Type B pancreatic cell (in vitro differentiated cells): ENCODE measurements at regions not wholly inside any gene's neighbourhood (a gene's known extent, or its start where the extent isn't known, plus 50 kb on each side); places are given as distances from the start of the nearest gene placed in this dataset.

ENCODE experiments used
- DNase-seq: peaks from one replicate; pipeline ENCODE4 v3.0.0; 2021; ENCODE audit warnings: mixed read lengths; ENCODE audit not compliant: unreplicated experiment; ENCODE audit errors: extremely low spot score
- H3K27ac Mint-ChIP-seq: 2 replicates; pipeline ENCODE4 v1.8.0; 2021; ENCODE audit warnings: mild to moderate bottlenecking, mixed read lengths
- H3K27me3 Mint-ChIP-seq: 2 replicates; pipeline ENCODE4 v1.8.0; 2021; ENCODE audit warnings: mixed read lengths
- H3K36me3 Mint-ChIP-seq: 2 replicates; pipeline ENCODE4 v1.8.0; 2021; ENCODE audit warnings: mixed read lengths
- H3K4me1 Mint-ChIP-seq: one replicate; pipeline ENCODE4 v1.8.0; 2021; ENCODE audit warnings: mixed read lengths; ENCODE audit not compliant: unreplicated experiment
- H3K4me3 Mint-ChIP-seq: 2 replicates; pipeline ENCODE4 v1.8.0; 2021; ENCODE audit warnings: mild to moderate bottlenecking, mixed read lengths
- H3K9me3 Mint-ChIP-seq: 2 replicates; pipeline ENCODE4 v1.8.0; 2021; ENCODE audit warnings: mixed read lengths
- CTCF ChIP-seq: fragments of 200-600 bp; sonication (generic); conservative IDR thresholded peaks from 2 replicates; pipeline ENCODE4 v1.5.0; 2021; ENCODE audit warnings: antibody characterized with exemption, mild to moderate bottlenecking

GRCh38 chr15:35229085-35229484 lies 144.0 kb upstream of the NANOGP8 start:
- Mint-ChIP-seq H3K27me3 (no peaks in the 10 kb centered on the region), H3K4me1 (no peaks in the 10 kb centered on the region), H3K27ac (no peak overlapping the region), H3K4me3 (no peak overlapping the region), H3K36me3 (peaks cover 4% of the 10 kb centered on the region), H3K9me3 (peaks cover 7% of the 10 kb centered on the region)
- no peak for DNase-seq
- TF ChIP-seq CTCF, result no peak

GRCh38 chr15:35218215-35218614 lies 133.1 kb upstream of the NANOGP8 start:
- H3K9me3 Mint-ChIP-seq, result no peaks in the 10 kb centered on the region
- no peaks in the 10 kb centered on the region for H3K36me3 Mint-ChIP-seq
- H3K4me1 Mint-ChIP-seq, result peaks cover 5% of the 10 kb centered on the region
- no peak for TF ChIP-seq CTCF
- no peak for DNase-seq
- H3K4me3 Mint-ChIP-seq, result no peak overlapping the region
- no peaks in the 10 kb centered on the region for H3K27me3 Mint-ChIP-seq
- no peak overlapping the region for H3K27ac Mint-ChIP-seq

GRCh38 chr15:35215093-35215492 lies 130.0 kb upstream of the NANOGP8 start:
- no peaks in the 10 kb centered on the region for H3K36me3 Mint-ChIP-seq
- no peak for TF ChIP-seq CTCF
- H3K27me3 Mint-ChIP-seq, result no peaks in the 10 kb centered on the region
- H3K27ac Mint-ChIP-seq, result no peak overlapping the region
- H3K4me1 Mint-ChIP-seq, result peaks cover 5% of the 10 kb centered on the region
- no peak for DNase-seq
- H3K9me3 Mint-ChIP-seq, result no peaks in the 10 kb centered on the region
- no peak overlapping the region for H3K4me3 Mint-ChIP-seq

GRCh38 chr15:35211240-35211902 lies 126.3 kb upstream of the NANOGP8 start:
- no peak for DNase-seq
- H3K27ac Mint-ChIP-seq, result no peak overlapping the region
- H3K27me3 Mint-ChIP-seq, result no peaks in the 10 kb centered on the region
- H3K9me3 Mint-ChIP-seq, result no peaks in the 10 kb centered on the region
- TF ChIP-seq CTCF, result no peak
- no peak overlapping the region for H3K4me3 Mint-ChIP-seq
- H3K36me3 Mint-ChIP-seq, result no peaks in the 10 kb centered on the region
- H3K4me1 Mint-ChIP-seq, result no peaks in the 10 kb centered on the region

- Mint-ChIP-seq H3K4me3 (no peak overlapping the region), H3K27ac (no peak overlapping the region), H3K27me3 (no peaks in the 10 kb centered on the region), H3K4me1 (no peaks in the 10 kb centered on the region), H3K9me3 (no peaks in the 10 kb centered on the region), H3K36me3 (no peaks in the 10 kb centered on the region)
- no peak for TF ChIP-seq CTCF
- no peak for DNase-seq
These were observed 125.3 kb upstream of the NANOGP8 start for GRCh38 chr15:35210370-35210769.

- Mint-ChIP-seq H3K27ac (no peak overlapping the region), H3K27me3 (no peaks in the 10 kb centered on the region), H3K36me3 (no peaks in the 10 kb centered on the region), H3K4me1 (no peaks in the 10 kb centered on the region), H3K4me3 (no peak overlapping the region), H3K9me3 (no peaks in the 10 kb centered on the region)
- DNase-seq, result no peak
- TF ChIP-seq CTCF, result no peak
These were observed 124.7 kb upstream of the NANOGP8 start for GRCh38 chr15:35209838-35210237.
